HG03066 (cell line): ENCODE measurements at regions not wholly inside any gene's neighbourhood (a gene's known extent, or its start where the extent isn't known, plus 50 kb on each side); places are given as distances from the start of the nearest gene placed in this dataset.

Source experiments
- ATAC-seq: cut with Tn5 transposase; IDR thresholded peaks from one replicate; pipeline ENCODE4 v1.9.1; 2021; ENCODE audit warnings: low read depth; ENCODE audit not compliant: unreplicated experiment

DNA sequence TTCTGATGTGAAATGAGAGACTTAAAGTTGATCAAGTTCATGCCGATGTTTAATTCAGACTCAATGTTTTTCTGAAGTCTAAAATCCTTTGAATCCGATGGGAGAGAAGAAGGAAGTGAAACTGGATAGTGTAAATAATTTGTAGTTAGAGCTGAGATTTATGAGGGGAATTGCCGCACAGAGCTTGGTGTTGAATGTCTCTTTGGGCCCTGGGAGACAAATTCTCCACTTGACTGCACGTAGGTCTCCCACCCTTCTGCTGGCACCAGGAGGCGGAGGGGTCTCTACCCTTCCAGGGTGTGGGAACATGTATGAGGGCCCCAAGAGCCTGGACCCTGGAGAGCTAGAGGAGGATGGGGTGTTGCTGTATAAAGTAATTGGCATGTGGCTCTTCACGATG is 140.8 kb upstream of the SERP2 start:
- no peak for ATAC-seq

- ATAC-seq: no peak
These were observed 139.1 kb upstream of the SERP2 start for GRCh38 chr13:44234566-44234965.

GRCh38 chr13:44236370-44236769 is 137.3 kb upstream of the SERP2 start:
- no peak for ATAC-seq

GRCh38 chr13:44236801-44237207 is 136.8 kb upstream of the SERP2 start:
- ATAC-seq: no peak

- no peak for ATAC-seq
These were observed 136.3 kb upstream of the SERP2 start for GRCh38 chr13:44237276-44237767.

DNA sequence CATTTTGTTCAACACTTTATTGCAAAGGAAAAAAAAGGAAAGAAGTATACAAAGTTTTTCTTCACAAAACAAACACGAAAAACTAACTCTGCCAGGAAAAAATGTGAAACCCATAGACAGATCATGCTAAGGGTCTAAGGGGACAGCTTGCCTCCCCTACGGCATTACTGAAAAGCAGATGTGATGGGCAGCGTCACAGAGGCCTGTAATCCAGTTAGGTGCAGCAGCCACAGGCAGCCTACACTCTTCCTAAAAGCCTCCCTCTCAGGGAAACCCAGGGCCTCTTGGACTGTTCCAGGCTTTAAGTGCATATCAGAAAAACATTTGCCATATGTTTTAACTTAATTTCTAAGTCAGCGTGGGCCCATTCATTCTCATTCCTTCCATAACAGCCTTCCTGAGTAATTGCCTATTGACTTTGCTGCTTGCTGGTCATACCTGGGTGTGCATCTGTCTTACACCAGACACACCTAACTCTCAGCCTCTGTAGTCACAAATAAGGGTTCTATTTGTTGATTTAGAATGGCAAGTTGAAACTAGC is 135.7 kb upstream of the SERP2 start:
- no peak for ATAC-seq

DNA sequence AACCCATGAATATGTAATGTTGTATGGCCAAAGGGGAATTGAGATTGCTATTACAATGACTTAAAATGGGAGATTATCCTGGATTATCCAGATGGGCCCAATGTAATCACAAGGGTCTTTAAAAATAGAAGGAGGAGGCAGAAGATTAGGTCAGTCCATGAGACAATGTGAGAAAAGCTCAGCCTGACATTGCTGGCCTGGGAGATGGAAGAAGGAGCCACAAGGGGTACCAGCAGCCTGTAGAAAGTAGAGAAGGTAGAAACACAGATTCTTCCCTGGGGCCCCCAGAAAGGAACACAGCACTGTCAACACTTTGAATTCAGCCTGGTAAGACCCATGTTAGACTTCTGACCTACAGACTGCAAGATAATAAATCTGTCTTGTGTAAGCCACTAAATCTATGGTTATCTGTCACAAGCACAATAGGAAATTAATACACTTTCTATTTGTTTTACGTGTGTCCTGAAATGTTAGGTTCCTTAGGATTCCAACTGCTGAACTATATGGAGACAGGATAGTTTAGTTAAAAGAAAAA is 132.9 kb upstream of the SERP2 start:
- ATAC-seq: no peak

DNA sequence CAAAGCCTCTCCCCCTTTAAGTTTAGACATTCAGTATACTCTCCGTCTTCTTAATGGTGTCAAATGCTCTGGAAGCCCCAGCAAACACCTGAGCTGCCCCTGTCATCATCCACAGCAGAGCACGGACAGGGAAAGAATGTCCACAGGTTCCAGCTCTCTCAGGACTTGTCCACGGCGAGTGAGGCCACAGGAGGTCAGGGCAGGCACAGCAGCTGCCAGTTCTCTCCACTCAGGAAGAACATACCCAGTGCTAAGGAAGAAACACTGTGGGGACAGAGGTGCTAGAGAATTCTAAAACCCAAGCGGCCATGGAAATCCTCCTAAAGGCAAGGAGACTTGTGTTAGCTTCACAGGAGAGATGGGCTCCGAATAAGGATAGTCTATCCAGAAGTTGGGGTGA is 132.0 kb upstream of the SERP2 start:
- no peak for ATAC-seq

DNA sequence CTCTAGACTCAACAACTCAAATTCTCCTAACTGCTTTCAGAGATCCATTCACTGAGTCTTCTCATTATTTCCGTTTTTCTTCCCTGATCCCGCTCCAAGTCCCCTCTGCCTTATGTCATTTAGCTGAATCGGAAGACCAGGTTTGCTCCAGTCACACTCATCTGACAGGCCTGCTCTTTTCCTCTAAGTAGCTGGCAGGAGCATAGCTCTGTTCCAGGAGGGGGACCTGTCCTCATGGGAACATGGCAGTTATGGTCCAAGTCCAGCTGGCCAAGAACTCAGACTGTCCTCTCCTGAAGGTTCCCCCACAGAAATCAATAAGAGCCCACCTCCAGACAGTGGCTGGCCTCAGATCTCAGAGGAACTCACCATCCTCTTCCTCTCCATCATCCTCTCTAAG is 130.9 kb upstream of the SERP2 start:
- no peak for ATAC-seq

DNA sequence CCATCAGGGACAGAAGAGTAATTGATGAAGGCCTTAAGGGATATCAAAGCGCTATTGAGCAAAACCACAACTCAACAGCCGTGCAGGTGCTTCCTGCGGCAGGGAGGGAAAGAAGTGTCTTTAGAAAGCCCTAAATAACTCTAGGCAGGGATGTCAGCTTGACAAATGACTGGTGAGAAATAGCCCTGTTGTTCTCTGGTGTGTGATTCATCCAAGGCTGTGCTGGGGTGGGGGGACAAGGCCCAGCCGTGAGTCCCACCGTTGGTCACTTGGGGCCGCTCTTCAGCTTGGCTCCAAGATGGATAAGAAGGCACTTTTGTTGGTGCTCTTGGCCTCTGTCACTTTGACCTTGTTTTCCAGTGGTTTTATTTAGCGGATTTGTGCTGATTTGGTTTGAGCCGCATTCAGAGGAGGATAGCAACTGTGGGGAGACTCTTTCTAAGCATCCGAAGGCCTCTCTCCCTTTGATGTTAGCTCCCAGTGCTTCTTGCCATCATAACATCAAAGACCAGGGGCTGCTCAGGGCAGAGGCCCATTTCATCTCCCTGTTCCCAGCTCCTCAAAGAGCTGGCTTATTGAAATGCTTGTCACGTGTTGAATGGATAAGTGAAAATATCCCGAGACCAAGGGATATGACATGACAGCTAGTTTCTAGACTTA is 130.3 kb upstream of the SERP2 start:
- ATAC-seq: no peak

DNA sequence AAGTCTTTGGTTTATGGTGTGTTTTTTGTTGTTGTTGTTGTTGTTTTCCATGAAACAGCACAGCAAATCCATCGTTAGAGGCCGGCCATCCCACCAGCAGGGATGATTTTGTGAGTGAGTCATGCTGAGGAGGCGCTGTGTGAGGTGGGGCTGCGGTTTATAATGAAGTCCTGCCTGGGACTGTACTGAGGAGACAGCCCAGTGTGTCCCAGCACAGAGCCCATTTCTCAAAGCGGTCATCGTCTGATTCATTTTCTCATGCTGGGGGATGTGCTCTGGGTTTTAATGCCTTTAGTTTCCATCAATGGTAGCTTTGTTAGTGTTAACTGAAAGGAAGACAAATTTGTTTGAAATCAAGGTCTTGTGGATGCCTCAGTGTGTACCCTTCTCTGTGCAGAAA is 129.3 kb upstream of the SERP2 start:
- no peak for ATAC-seq

DNA sequence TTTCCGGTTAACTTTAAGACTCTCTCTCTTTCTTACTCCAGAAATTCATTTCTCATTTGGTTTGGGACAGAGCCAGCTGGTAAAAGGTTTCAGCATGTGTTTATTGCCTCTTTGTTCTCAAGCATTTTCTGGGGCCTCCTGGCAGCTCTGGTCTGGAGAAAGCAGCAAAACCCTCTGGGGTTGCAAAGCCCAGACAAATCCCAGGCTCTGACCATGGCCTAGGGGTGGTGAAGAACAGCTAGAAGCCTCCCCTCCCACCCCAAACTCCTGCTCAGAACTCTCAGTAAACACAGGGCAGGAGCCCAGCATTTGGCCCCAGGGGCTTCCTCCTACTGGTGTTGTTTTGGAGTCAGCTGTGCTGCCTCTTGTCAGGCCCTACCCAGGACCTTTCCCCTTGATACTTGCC is 124.2 kb upstream of the SERP2 start:
- no peak for ATAC-seq

DNA sequence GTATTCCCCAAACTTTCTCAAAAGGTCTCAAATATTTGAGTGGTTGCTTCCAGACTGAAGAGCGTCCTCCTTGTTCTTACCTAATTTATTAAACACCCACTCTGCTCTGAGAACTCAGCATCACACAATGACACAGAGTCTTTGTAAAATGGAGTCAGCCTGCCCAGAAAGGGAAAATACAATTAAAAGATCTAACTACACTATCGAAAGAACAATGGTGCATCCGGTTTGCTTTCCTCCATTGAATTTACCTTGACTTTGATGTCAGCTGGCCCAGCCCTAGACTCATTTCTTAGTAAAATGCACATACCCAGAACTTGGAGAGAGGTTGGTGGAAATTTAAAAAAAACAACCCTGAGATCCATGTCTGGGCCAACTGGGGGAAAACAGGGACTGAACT is 120.7 kb upstream of the SERP2 start:
- no peak for ATAC-seq

- no peak for ATAC-seq
These were observed 117.8 kb upstream of the SERP2 start for GRCh38 chr13:44255771-44256364.

- ATAC-seq: no peak
These were observed 115.8 kb upstream of the SERP2 start for GRCh38 chr13:44257796-44258195.

DNA sequence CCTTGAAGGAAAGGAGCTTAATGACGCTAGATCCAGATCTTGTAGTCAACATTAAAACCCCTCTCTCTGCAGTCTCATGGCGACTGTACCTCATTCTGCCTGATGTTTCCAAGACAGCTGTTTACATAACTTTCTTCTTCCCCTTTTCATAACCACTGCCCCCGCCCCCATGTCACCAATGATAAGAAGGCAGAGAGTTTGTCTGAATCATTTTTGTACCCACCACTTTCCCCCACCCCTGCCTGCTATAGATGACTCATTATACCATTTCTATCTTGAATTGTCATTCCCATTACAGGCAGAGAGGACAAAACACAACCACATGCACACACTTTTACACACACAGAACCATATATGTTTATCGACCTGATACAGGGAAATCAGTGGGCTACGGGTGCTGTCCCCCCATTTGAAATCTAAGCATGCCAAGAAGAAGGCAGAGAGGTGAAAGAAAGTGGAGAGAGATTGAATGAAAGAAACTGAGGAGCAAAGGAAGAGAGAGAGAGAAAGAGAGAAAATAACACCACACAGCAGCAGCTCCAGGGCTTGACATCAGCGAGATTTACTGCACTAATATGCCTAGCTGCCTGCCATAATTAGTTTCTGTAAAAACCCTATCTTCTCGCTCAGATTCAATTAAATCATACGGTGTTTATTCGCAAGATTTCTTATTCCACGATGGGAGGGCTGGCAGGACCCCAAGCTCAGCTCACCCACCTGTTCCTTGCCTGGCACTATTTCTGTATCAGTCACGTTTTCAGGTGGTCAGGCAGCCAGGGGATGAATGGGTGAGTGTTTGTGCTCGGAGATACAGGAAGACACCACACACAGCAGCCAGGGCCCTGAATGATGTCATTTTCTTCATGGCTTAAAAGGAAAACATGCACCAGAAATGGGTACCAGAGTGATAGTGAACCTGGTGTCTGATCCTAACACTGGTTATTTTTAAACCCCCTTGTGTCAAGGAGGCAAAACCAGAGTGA is 114.3 kb upstream of the SERP2 start:
- peak; percentile 66 for ATAC-seq

GRCh38 chr13:44260336-44260735 is 113.3 kb upstream of the SERP2 start:
- ATAC-seq: no peak

DNA sequence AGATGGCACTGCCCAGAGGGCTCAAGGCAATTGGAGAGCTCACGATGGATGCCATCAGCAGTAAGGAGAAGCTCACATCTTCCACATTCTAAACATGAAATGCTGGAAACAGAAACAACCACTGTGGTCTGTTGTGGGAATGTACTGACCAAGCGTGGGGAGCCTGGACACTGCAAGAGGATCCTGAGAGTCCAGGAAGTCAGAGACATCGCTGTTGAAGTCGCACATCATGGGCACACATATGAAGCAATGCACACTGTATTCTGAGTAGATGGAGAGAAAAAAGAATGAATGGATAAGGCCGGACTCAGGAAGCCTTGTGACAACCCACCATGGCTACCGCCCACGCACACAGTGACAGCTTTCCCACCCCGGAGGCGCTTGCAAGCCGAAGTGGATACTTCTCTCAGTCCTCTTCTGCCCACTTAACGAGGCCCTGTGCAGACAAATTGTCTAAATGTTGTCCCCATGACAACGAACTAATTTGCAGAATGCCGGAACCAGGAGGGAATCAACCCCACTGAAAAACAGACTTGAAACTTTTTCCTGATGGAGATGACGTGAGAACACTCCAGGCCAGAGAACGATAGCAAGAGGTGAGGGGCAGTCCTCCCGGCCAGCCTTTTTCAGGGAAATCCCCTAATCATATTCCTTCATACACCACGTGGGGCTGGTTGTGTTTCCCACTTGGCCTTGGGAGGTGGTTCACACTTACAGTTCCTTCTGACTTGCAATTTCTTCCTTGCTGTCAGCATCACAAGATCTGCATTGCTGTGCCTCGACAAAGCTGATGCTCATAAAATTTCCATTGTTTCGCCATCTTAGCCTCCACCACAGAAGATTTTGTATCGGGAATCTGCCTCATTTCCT is 109.6 kb upstream of the SERP2 start:
- ATAC-seq: no peak

DNA sequence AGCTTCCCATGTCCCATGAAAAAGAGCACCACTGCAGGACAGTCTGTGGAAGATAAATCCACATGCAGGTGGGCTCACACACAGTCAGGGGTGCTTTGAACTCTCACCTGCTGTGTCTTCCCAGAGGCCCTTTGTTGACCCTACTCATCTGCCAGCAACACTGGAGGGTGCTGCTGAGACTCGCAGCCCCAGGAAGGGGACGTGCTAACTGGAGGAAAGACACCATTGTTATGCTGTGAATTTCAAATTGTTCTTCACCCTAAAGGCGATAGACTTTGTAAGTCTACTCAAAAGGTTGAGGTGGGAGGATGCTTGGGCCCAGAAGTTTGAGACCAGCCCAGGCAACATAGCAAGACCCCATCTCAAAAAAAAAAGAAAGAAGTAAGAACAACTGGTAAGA is 107.3 kb upstream of the SERP2 start:
- ATAC-seq: no peak

GRCh38 chr13:44266772-44267171 is 106.9 kb upstream of the SERP2 start:
- no peak for ATAC-seq
